Activated CD4-positive, alpha-beta T cell treated with anti-CD3 and anti-CD28 coated beads, Interleukin-2, amount 50 U/mL, for 1 hour (primary cell): ENCODE measurements at regions not wholly inside any gene's neighbourhood (a gene's known extent, or its start where the extent isn't known, plus 50 kb on each side); places are given as distances from the start of the nearest gene placed in this dataset.

ENCODE experiments used
- DNase-seq: peaks from one replicate; pipeline ENCODE4 v3.0.0-alpha.2; 2020

GRCh38 chr9:88221105-88221504 lies 82.8 kb upstream of the SPATA31C2 start:
- no peak for DNase-seq

- DNase-seq: no peak
These were observed 82.4 kb upstream of the SPATA31C2 start for GRCh38 chr9:88220652-88221051.

GRCh38 chr9:88219601-88220000 lies 81.3 kb upstream of the SPATA31C2 start:
- DNase-seq: no peak

GRCh38 chr9:88218726-88219125 lies 80.5 kb upstream of the SPATA31C2 start:
- no peak for DNase-seq

GRCh38 chr9:88216126-88216995 lies 78.1 kb upstream of the SPATA31C2 start:
- DNase-seq: no peak

GRCh38 chr9:88215196-88216125 lies 77.2 kb upstream of the SPATA31C2 start:
- no peak for DNase-seq

GRCh38 chr9:88202321-88202720 lies 64.0 kb upstream of the SPATA31C2 start:
- no peak for DNase-seq

GRCh38 chr9:88198341-88198807 lies 60.1 kb upstream of the SPATA31C2 start:
- no peak for DNase-seq

GRCh38 chr9:88197781-88198340 lies 59.6 kb upstream of the SPATA31C2 start:
- no peak for DNase-seq

- no peak for DNase-seq
These were observed 58.7 kb upstream of the SPATA31C2 start for GRCh38 chr9:88197016-88197415.

- no peak for DNase-seq
These were observed 58.0 kb upstream of the SPATA31C2 start for GRCh38 chr9:88196142-88196790.

GRCh38 chr9:88193766-88194165 lies 55.5 kb upstream of the SPATA31C2 start:
- DNase-seq: no peak

- DNase-seq: no peak
These were observed 53.2 kb upstream of the SPATA31C2 start for GRCh38 chr9:88191456-88191855.

- no peak for DNase-seq
These were observed 51.1 kb upstream of the SPATA31C2 start for GRCh38 chr9:88189371-88189770.
